Stimulated activated CD8-positive, alpha-beta memory T cell treated with anti-CD3 and anti-CD28 coated beads, Interleukin-7, amount 100 ng/mL, for 48 hours (primary cell): ENCODE measurements at regions not wholly inside any gene's neighbourhood (a gene's known extent, or its start where the extent isn't known, plus 50 kb on each side); places are given as distances from the start of the nearest gene placed in this dataset.
"Not testable (repeated sequence)": the region's sequence is repeated elsewhere in the genome, so short reads cannot be mapped to it uniquely, and the experiment has no call there.

ENCODE experiments used
- DNase-seq, 2 donors: peaks; one replicate each; pipeline ENCODE4 v3.0.0-alpha.2; 2020; ENCODE audit warnings: low read depth in 1 of 2; ENCODE audit errors: extremely low read depth in 1 of 2

GRCh38 chr22:47420211-47420610, 657.8 kb downstream of the TBC1D22A start:
- no peak for DNase-seq

GRCh38 chr22:47419239-47419638, 656.8 kb downstream of the TBC1D22A start:
- DNase-seq = no peak

GRCh38 chr22:47417699-47418098, 655.2 kb downstream of the TBC1D22A start:
- DNase-seq = no peak

- DNase-seq = no peak
Observed at GRCh38 chr22:47411006-47411405, 648.6 kb downstream of the TBC1D22A start.

GRCh38 chr22:47409539-47410275, 647.3 kb downstream of the TBC1D22A start:
- no peak for DNase-seq

GRCh38 chr22:47408409-47408808, 646.0 kb downstream of the TBC1D22A start:
- DNase-seq = no peak

GRCh38 chr22:47407461-47408025, 645.1 kb downstream of the TBC1D22A start:
- DNase-seq = no peak

GRCh38 chr22:47406896-47407295, 644.4 kb downstream of the TBC1D22A start:
- DNase-seq = no peak

GRCh38 chr22:47406180-47406834, 643.9 kb downstream of the TBC1D22A start:
- DNase-seq = no peak

- not testable (repeated sequence) for DNase-seq
Observed at GRCh38 chr22:47405222-47405621, 642.8 kb downstream of the TBC1D22A start.

- no peak for DNase-seq
Observed at GRCh38 chr22:47402876-47403525, 640.6 kb downstream of the TBC1D22A start.

GRCh38 chr22:47401976-47402770, 639.7 kb downstream of the TBC1D22A start:
- no peak for DNase-seq

GRCh38 chr22:47401592-47401898, 639.1 kb downstream of the TBC1D22A start:
- DNase-seq = no peak

GRCh38 chr22:47400701-47401591, 638.5 kb downstream of the TBC1D22A start:
- no peak for DNase-seq

GRCh38 chr22:47400131-47400530, 637.7 kb downstream of the TBC1D22A start:
- not testable (repeated sequence) for DNase-seq

GRCh38 chr22:47398921-47399790, 636.7 kb downstream of the TBC1D22A start:
- no peak for DNase-seq

GRCh38 chr22:47398491-47398890, 636.0 kb downstream of the TBC1D22A start:
- no peak for DNase-seq

GRCh38 chr22:47397673-47398072, 635.2 kb downstream of the TBC1D22A start:
- no peak for DNase-seq

GRCh38 chr22:47396515-47396914, 634.1 kb downstream of the TBC1D22A start:
- no peak for DNase-seq
